ENCODE measurements at regions not wholly inside any gene's neighbourhood (a gene's known extent, or its start where the extent isn't known, plus 50 kb on each side); places are given as distances from the start of the nearest gene placed in this dataset.

- Histone ChIP-seq H4K20me1 (replicated peaks; ENCODE audit: control insufficient read depth, extremely low read depth, insufficient read depth, low read length) (no peaks in the 10 kb centered on the region), H3K4me1 (ENCODE audit: control insufficient read depth, extremely low read depth, insufficient read depth, low read length) (no peaks in the 10 kb centered on the region), H3K27me3 (ENCODE audit: control insufficient read depth in 2 of 2, insufficient read depth in 2 of 2, low read length in 2 of 2) (no peaks in the 10 kb centered on the region), H3K9me3 (replicated peaks; ENCODE audit: control insufficient read depth, insufficient read depth, low read length) (peaks cover 6% of the 10 kb centered on the region), H2AFZ (ENCODE audit: low read depth, low read length) (no peak overlapping the region), H3K27ac (ENCODE audit: insufficient read depth, low read depth, low read length) (no peak overlapping the region), H3K79me2 (ENCODE audit: control insufficient read depth, insufficient read depth, low read length) (no peaks in the 10 kb centered on the region), H3K4me3 (replicated peaks in 1 of 3; ENCODE audit: insufficient read depth in 1 of 3, low read depth in 1 of 3, low read length in 3 of 3) (no peak overlapping the region), H3K4me2 (ENCODE audit: insufficient read depth, low read length) (no peak overlapping the region), H3K9me1 (replicated peaks; ENCODE audit: control insufficient read depth, extremely low read depth, insufficient read depth, low read length) (no peaks in the 10 kb centered on the region), H3K36me3 (ENCODE audit: control insufficient read depth in 2 of 2, extremely low read depth in 1 of 2, insufficient read depth in 2 of 2, low read length in 2 of 2) (no peaks in the 10 kb centered on the region), H3K9ac (replicated peaks; ENCODE audit: extremely low read depth, insufficient read depth, low read length) (no peak overlapping the region)
- no TSS peak for BruUV-seq (replicated peaks)
- FAIRE-seq (no peak), DNase-seq (ENCODE audit: low read depth, low spot score) (no peak)
- dilution Hi-C loops (cut with MboI; ENCODE audit: extremely low pct_ligation_motif_present, low sequenced_read_pairs), result no loop called here
- intact Hi-C loops (cut with micrococcal nuclease), result no loop called here
- ChIA-PET POLR2A (no interaction called here), CTCF (no interaction called here)
- TF ChIP-seq GATA2 (IDR thresholded peaks at IDR 0.05; ENCODE audit: insufficient read depth, insufficient read length, low read depth, low read length) (no peak), FOS (IDR thresholded peaks at IDR 0.05; ENCODE audit: borderline replicate concordance, insufficient read depth, low read length) (no peak), POLR2AphosphoS5 (IDR thresholded peaks at IDR 0.05; ENCODE audit: insufficient read depth, low read depth, low read length) (no peak), MAX (IDR thresholded peaks at IDR 0.05; ENCODE audit: insufficient read depth, insufficient read length) (no peak), CTCF (IDR thresholded peaks at IDR 0.05; ENCODE audit: extremely low read depth in 1 of 2, insufficient read depth in 1 of 2, low read depth in 1 of 2, low read length in 2 of 2) (no peak), JUN (IDR thresholded peaks at IDR 0.05; ENCODE audit: borderline replicate concordance, insufficient read depth, insufficient read length, low read depth) (no peak), POLR2A (IDR thresholded peaks at IDR 0.05; ENCODE audit: low read depth, low read length) (no peak), EZH2 (IDR thresholded peaks at IDR 0.05; ENCODE audit: borderline replicate concordance, low read depth, low read length, severe bottlenecking) (no peak), MYC (IDR thresholded peaks at IDR 0.05; ENCODE audit: low read depth, low read length) (no peak)
Observed at GRCh38 chr13:22118158-22118557, 447.3 kb downstream of the FGF9 start.

Measured in endothelial cell of umbilical vein (primary cell).